ENCODE measurements at regions not wholly inside any gene's neighbourhood (a gene's known extent, or its start where the extent isn't known, plus 50 kb on each side); places are given as distances from the start of the nearest gene placed in this dataset.

DNA sequence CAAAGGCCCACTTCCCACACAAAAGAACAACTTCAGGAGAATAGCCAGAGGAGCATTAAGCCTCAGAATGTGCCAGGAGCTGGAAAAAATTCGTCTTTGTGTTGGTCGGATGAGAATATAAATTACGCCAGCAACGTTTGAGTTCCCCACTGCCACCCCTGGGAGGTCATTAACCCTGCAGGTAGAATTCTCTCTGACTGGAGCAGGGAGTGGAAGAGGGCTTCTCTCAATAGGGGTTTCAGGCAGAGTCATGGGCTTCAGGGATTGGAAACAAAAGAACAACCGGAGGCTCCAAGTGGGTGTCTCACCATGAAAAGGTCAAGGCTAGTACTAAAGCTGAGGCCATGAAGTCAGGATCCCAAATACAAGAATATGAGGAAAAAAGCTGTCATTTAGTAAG lies 69.0 kb upstream of the DDX18 start:
- DNase-seq (no peak), ATAC-seq (ENCODE audit: low read depth) (no peak)
- H3K36me3 ChIP-seq (ENCODE audit: control insufficient read depth, insufficient read depth, low read length): no peaks in the 10 kb centered on the region
- TF ChIP-seq POLR2A (IDR thresholded peaks at IDR 0.05; ENCODE audit: low read depth, low read length): no peak
- TF ChIP-seq MAZ (IDR thresholded peaks at IDR 0.05; ENCODE audit: borderline replicate concordance, low read depth, low read length): no peak
- TF ChIP-seq SMC3 (IDR thresholded peaks at IDR 0.05; ENCODE audit: low read depth, low read length): no peak
- no peak for TF ChIP-seq RCOR1 (IDR thresholded peaks at IDR 0.05; ENCODE audit: insufficient replicate concordance, low read length)
- TF ChIP-seq FOS (IDR thresholded peaks at IDR 0.05; ENCODE audit: low read depth, low read length): no peak
- TF ChIP-seq, protein P1, sequence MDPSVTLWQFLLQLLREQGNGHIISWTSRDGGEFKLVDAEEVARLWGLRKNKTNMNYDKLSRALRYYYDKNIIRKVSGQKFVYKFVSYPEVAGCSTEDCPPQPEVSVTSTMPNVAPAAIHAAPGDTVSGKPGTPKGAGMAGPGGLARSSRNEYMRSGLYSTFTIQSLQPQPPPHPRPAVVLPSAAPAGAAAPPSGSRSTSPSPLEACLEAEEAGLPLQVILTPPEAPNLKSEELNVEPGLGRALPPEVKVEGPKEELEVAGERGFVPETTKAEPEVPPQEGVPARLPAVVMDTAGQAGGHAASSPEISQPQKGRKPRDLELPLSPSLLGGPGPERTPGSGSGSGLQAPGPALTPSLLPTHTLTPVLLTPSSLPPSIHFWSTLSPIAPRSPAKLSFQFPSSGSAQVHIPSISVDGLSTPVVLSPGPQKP (IDR thresholded peaks at IDR 0.05; ENCODE audit: borderline replicate concordance, low read depth, low read length): no peak
- TF ChIP-seq CHD1 (IDR thresholded peaks at IDR 0.05; ENCODE audit: low read depth, low read length): no peak
- TF ChIP-seq CEBPB (IDR thresholded peaks at IDR 0.05; ENCODE audit: low read depth, low read length): no peak
- TF ChIP-seq RFX5 (IDR thresholded peaks at IDR 0.05; ENCODE audit: low read depth, low read length): no peak
- TF ChIP-seq, protein P2, sequence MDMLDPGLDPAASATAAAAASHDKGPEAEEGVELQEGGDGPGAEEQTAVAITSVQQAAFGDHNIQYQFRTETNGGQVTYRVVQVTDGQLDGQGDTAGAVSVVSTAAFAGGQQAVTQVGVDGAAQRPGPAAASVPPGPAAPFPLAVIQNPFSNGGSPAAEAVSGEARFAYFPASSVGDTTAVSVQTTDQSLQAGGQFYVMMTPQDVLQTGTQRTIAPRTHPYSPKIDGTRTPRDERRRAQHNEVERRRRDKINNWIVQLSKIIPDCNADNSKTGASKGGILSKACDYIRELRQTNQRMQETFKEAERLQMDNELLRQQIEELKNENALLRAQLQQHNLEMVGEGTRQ (IDR thresholded peaks at IDR 0.05; ENCODE audit: low read depth, low read length): no peak
- H3K14ac ChIP-seq (replicated peaks; ENCODE audit: low read depth, low read length): no peak overlapping the region
- no peaks in the 10 kb centered on the region for H3K79me1 ChIP-seq (ENCODE audit: low read depth in 1 of 2, low read length in 2 of 2)
- no peak overlapping the region for H2AK9ac ChIP-seq (replicated peaks; ENCODE audit: low read depth, low read length, poor library complexity)
- H3K4me1 ChIP-seq (ENCODE audit: control insufficient read depth, insufficient read depth, low read length): no peaks in the 10 kb centered on the region
- no peak overlapping the region for H2AK5ac ChIP-seq (ENCODE audit: low read depth, low read length)
- no CpG with 5 or more reads among the region's 5 CpGs for WGBS, 2 experiments (ENCODE audit: extremely low coverage in 2 of 2, insufficient read length in 1 of 2)
- no peak overlapping the region for H2AFZ ChIP-seq (replicated peaks; ENCODE audit: low read length, poor library complexity)
- dilution Hi-C loops (cut with HindIII; ENCODE audit: low sequenced_read_pairs, unreplicated experiment) (no loop called here), intact Hi-C loops (cut with micrococcal nuclease) (no loop called here), in situ Hi-C loops (cut with MboI; ENCODE audit: low sequenced_read_pairs) (no loop called here)
- no peak overlapping the region for H3K4me2 ChIP-seq (ENCODE audit: low read depth, low read length)
- no peak overlapping the region for H3K56ac ChIP-seq (ENCODE audit: extremely low read depth, insufficient read depth, low read length)
- no peak overlapping the region for H3K18ac ChIP-seq (ENCODE audit: low read depth, low read length)
- no peak overlapping the region for H3K9ac ChIP-seq (ENCODE audit: low read depth, low read length)
- H4K91ac ChIP-seq (ENCODE audit: insufficient read depth, low read depth, low read length): no peak overlapping the region
- H3K4ac ChIP-seq (ENCODE audit: low read depth, low read length): no peak overlapping the region
- ChIA-PET POLR2A (ENCODE audit: unreplicated experiment) (no interaction called here), CTCF (no interaction called here)
- H4K20me1 ChIP-seq (ENCODE audit: insufficient read depth, low read length): no peaks in the 10 kb centered on the region
- no peaks in the 10 kb centered on the region for H3K27me3 ChIP-seq (ENCODE audit: control insufficient read depth, insufficient read depth, low read length)
- no peak overlapping the region for H3K27ac ChIP-seq (ENCODE audit: insufficient read depth, low read length)
- no peaks in the 10 kb centered on the region for H3K9me1 ChIP-seq (ENCODE audit: insufficient read depth, low read length)
- no peak overlapping the region for H3K4me3 ChIP-seq (ENCODE audit: insufficient read depth, low read depth, low read length)
- H2BK15ac ChIP-seq (ENCODE audit: low read depth, low read length): no peak overlapping the region
- no peak overlapping the region for H2BK5ac ChIP-seq (ENCODE audit: low read depth, low read length, poor library complexity, severe bottlenecking)
- H3K23ac ChIP-seq (ENCODE audit: low read depth, low read length): no peak overlapping the region
- peaks cover 5% of the 10 kb centered on the region; the same call in 1 of the 2 replicates for H3K9me3 ChIP-seq (ENCODE audit: control insufficient read depth, insufficient read depth, low read length)
- H4K8ac ChIP-seq (ENCODE audit: low read depth in 2 of 2, low read length in 2 of 2): no peak overlapping the region
- no peak overlapping the region for H4K5ac ChIP-seq (ENCODE audit: low read depth, low read length)
- no peak overlapping the region for H2BK20ac ChIP-seq (ENCODE audit: low read depth, low read length)
- BruUV-seq (replicated peaks): no TSS peak
- no peak overlapping the region for H2BK120ac ChIP-seq (ENCODE audit: low read depth, low read length)
